ENCODE measurements at regions not wholly inside any gene's neighbourhood (a gene's known extent, or its start where the extent isn't known, plus 50 kb on each side); places are given as distances from the start of the nearest gene placed in this dataset.

- intact Hi-C loops (cut with DNase I): no loop called here
- DNase-seq (ENCODE audit: missing footprints) (no peak), ATAC-seq (no peak)
These were observed 65.7 kb upstream of the BACE2 start for GRCh38 chr21:41102281-41102680.

DNA sequence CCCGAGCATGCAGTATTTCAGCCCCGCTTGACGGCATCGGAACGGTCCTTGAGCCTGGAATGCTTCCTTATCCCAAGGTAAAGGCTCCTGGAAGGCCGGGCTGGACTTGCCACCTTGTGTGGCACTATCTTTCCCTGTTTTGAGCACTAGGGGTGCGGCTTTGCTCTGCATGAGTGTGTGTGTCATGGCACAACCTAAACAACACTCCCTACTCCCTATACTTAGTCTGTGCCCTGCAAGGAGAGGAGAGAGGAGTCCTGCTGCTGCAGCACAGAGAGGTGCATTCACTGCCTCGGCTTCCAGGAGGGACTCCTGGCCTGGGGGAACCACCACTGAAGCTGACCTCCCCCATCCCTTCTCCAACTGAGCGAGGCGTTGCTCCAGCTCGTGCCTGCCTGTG lies 60.4 kb upstream of the BACE2 start:
- no peak for DNase-seq (ENCODE audit: missing footprints)
- no peak for ATAC-seq
- intact Hi-C loops (cut with DNase I): no loop called here

DNA sequence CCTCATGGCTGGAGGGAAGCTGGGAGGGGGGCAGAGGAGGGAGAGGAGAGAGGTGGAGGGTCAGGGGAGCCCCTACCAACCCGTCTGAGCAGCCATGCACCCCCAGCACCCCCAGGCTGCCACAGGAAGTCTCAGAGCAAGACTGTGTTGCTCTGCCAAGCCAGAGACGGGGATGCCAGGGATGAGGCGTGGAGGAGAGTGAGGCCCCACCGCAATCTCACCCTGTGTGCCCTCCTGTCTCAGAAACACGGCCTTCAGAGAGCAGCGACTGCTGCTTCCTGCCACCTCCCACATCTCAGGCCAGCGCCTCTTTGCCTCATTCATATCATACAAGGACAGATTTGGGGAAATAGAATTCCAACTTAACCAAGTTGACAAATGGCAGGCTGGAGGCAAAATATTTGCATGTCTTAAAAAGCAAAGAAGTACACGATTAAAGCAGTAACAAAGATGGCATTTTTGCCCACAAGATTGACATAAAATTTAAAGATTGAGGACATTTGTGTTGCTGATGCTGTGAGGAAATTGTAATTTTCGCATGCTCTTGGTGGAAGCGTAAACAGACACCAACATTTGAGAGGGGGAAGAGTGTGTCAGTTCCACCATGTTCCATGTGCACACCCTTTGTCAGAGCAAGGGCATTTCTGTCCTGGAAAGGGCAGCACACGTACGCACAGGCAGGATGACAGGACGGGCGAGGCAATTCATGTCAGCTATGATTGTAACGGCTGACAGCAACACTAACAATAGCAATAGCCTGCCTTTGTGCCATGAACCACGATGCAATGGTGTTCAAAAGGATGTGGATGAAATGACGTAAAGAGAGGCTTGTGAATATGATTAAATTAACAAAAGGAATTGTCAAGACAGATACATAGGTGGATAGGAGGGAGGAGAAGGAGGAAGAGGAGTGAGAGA lies 59.0 kb upstream of the BACE2 start:
- intact Hi-C loops (cut with DNase I): no loop called here
- no peak for ATAC-seq

DNA sequence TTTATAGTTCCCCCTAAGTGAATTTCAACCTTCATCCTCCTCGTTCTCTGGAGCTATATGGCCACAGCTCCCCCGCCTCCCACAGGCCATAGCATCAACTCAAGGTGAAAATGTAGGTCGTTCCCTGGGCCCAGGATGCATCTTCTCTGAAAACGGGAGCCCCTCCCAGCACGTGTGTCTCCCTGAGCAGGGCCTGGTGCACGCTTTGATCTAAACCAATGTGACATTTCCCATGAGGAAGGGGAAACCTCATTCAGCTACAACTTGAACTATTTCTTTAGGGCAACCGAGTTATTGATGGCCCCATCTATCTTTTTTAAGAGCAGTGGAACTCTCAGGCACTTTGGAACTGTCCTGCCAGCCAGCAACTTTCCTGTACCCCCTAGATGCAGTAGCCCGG lies 57.8 kb upstream of the BACE2 start:
- ATAC-seq (no peak), DNase-seq (ENCODE audit: missing footprints) (no peak)
- intact Hi-C loops (cut with DNase I): no loop called here

More for the DNA sequence above, 59.0 kb upstream of the BACE2 start:
- no peak for DNase-seq (ENCODE audit: missing footprints)

DNA sequence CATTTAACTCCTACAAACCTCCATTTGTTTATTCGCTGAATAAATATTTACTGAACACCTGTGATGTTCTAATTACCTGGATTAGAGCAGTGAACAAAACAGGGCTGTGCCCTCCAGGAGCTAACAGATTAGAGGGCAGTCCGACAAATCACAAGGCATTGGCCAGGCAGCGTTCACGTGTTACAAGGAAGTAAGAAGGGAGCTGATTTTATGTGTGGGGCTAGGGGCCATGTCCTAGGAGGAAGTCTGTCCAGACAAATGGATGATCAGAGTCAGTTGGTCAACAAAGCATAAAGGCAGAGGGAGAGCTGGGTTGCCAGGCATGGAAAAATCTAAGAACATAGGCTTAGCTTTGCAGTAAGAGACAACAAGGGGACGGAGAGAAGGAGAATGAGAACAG lies 57.3 kb upstream of the BACE2 start:
- intact Hi-C loops (cut with DNase I): no loop called here
- DNase-seq (ENCODE audit: missing footprints): no peak
- ATAC-seq: no peak

DNA sequence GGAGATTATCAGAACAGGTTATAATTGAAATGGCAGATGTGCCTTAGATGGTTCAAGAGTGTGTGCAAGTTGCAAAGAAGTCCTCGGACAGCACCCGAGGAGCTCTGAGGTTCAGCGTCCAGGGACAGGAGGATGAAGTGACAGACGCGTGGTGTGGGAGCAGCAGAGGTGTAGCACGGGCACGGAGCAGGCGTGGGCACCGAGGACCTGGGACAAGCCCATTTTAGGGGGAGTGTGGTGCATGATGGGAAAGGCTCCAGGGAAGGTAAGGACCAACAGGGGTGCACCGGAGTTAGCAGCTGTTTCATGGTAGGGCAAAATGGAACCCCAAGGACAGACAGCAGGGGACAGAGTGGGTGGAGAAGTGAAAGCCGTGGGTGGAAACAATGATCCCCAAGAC lies 56.3 kb upstream of the BACE2 start:
- ATAC-seq: no peak
- DNase-seq (ENCODE audit: missing footprints): no peak
- intact Hi-C loops (cut with DNase I): no loop called here

DNA sequence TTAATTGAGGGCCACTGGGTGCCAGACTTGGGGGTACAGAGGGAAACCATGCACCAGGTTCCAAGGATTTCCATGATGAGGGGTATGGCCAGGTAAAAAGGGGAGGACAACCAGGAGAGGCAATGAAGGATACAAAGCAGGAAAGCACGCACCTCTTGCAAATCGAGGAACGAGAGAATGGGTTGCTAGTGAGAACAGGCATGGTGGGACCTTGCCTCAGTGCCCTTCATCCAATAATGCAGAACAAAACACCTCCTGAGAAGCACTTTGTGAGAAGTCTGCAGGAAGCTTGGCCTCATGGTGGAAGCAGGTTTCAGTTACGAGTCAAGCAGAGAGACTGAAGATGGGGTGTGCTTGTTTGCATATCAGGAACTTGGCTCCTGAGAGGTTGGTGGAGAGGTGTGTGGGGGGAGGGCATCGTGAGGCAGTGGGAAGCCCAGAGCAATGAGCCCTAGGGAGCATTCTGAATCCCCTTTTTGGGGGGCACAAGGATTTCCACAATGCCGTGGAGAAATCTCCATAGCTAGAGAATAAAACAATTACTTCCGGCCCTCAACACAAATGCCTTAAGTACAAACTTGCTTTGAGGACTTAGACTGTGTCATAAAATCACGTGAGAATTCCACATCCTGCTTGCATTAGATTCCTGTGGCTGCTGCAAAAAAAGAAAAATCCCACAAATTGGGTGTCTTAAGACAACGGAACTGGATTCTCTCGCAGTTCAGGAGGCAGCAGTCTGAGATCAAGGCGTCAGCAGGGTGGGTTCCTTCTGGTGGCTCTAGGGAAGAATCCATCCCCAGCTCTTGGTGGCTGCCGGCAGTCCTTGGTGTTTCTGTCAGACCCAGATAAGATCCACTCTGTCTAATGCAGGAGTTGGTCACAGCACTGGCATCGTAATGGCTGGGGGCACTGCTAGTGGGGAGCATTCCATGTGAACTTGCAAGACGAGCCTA lies 54.9 kb upstream of the BACE2 start:
- intact Hi-C loops (cut with DNase I): no loop called here
- no peak for ATAC-seq
- no peak for DNase-seq (ENCODE audit: missing footprints)

DNA sequence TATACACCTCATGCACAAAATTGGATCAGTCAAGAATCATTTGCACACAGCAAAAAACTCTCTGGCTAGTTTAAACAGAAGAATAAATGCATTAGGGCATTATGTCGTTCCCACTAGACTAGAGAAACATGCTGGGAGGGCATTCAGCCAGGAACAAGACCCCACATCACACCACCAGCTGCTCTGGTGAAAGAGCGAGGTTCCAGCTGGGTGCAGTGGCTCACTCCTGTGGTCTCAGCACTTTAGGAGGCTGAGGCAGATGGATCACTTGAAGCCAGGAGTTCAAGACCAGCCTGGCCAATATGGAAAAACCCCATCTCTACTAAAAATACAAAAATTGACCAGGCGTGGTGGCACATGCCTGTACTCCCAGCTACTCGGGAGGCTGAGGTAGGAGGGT lies 52.1 kb upstream of the BACE2 start:
- DNase-seq (ENCODE audit: missing footprints): no peak
- ATAC-seq: no peak
- intact Hi-C loops (cut with DNase I): no loop called here

Measured in Right ventricle myocardium inferior (tissue), 1 donor.